IMR-90 (cell line): ENCODE measurements at regions not wholly inside any gene's neighbourhood (a gene's known extent, or its start where the extent isn't known, plus 50 kb on each side); places are given as distances from the start of the nearest gene placed in this dataset.

Source experiments
- ATAC-seq: fragments of 200-7000 bp; cut with Tn5 transposase; 2 replicates; pipeline ENCODE4 v1.9.1; 2020; ENCODE audit warnings: low read depth, mild to moderate bottlenecking, moderate library complexity
- BruUV-seq: library from RNA; stranded (reverse); fragments of 400-500 nt; replicated peaks from 2 replicates; lab custom pipeline; 2021; lab: Mats Ljungman, UMichigan
- CTCF ChIA-PET: fragments of 300-600 bp; formaldehyde crosslinking; extraction: SDS; loops from one replicate; lab custom pipeline; 2021; ENCODE audit warnings: antibody characterized with exemption; lab: Yijun Ruan, JAX
- POLR2A ChIA-PET: fragments of 300-600 bp; sonication (Branson Sonifier 250); formaldehyde crosslinking; loops from one replicate; lab custom pipeline; 2022; ENCODE audit warnings: antibody characterized with exemption; ENCODE audit not compliant: unreplicated experiment; lab: Charles Lee
- DNase-seq: peaks from one replicate; pipeline ENCODE4 v3.0.0; 2013
- H2AFZ ChIP-seq: replicated peaks from 2 replicates; pipeline ENCODE3; 2013; ENCODE audit warnings: low read length, mild to moderate bottlenecking; ENCODE audit not compliant: poor library complexity
- H2AK5ac ChIP-seq: 2 replicates; pipeline ENCODE4 v1.6.1; 2013; ENCODE audit warnings: low read depth, low read length, inconsistent platforms
- H2AK9ac ChIP-seq: replicated peaks from 2 replicates; pipeline ENCODE3; 2013; ENCODE audit warnings: mild to moderate bottlenecking, low read depth, low read length, moderate library complexity; ENCODE audit not compliant: poor library complexity
- H2BK120ac ChIP-seq: 2 replicates; pipeline ENCODE4 v1.6.1; 2013; ENCODE audit warnings: low read depth, low read length, inconsistent platforms
- H2BK15ac ChIP-seq: 3 replicates; pipeline ENCODE4 v1.6.1; 2013; ENCODE audit warnings: low read depth, low read length, inconsistent platforms
- H2BK20ac ChIP-seq: 2 replicates; pipeline ENCODE4 v1.6.1; 2013; ENCODE audit warnings: low read depth, mild to moderate bottlenecking, inconsistent platforms, low read length, moderate library complexity
- H2BK5ac ChIP-seq: 2 replicates; pipeline ENCODE4 v1.6.1; 2013; ENCODE audit warnings: mild to moderate bottlenecking, low read depth, low read length, inconsistent platforms; ENCODE audit not compliant: poor library complexity, severe bottlenecking
- H3K14ac ChIP-seq: replicated peaks from 2 replicates; pipeline ENCODE4 v1.6.1; 2013; ENCODE audit warnings: low read depth, low read length, inconsistent platforms
- H3K18ac ChIP-seq: 2 replicates; pipeline ENCODE4 v1.6.1; 2013; ENCODE audit warnings: low read depth, low read length, control low read depth
- H3K23ac ChIP-seq: 2 replicates; pipeline ENCODE4 v1.6.1; 2013; ENCODE audit warnings: low read depth, low read length, inconsistent platforms
- H3K27ac ChIP-seq: 2 replicates; pipeline ENCODE4 v1.5.1; 2013; ENCODE audit warnings: mild to moderate bottlenecking, control low read depth, low read length; ENCODE audit not compliant: insufficient read depth
- H3K27me3 ChIP-seq: 2 replicates; pipeline ENCODE4 v1.6.1; 2013; ENCODE audit warnings: low read length; ENCODE audit not compliant: control insufficient read depth, insufficient read depth
- H3K36me3 ChIP-seq: 2 replicates; pipeline ENCODE4 v1.6.1; 2013; ENCODE audit warnings: low read length, mixed read lengths; ENCODE audit not compliant: control insufficient read depth, insufficient read depth
- H3K4ac ChIP-seq: 2 replicates; pipeline ENCODE4 v1.6.1; 2013; ENCODE audit warnings: low read depth, low read length, inconsistent platforms
- H3K4me1 ChIP-seq: 2 replicates; pipeline ENCODE4 v1.6.1; 2013; ENCODE audit warnings: low read length, mixed read lengths; ENCODE audit not compliant: control insufficient read depth, insufficient read depth
- H3K4me2 ChIP-seq: 2 replicates; pipeline ENCODE4 v1.6.1; 2013; ENCODE audit warnings: low read depth, mild to moderate bottlenecking, control low read depth, low read length, moderate library complexity
- H3K4me3 ChIP-seq: 2 replicates; pipeline ENCODE4 v1.5.1; 2013; ENCODE audit warnings: low read depth, mild to moderate bottlenecking, control low read depth, low read length, moderate library complexity; ENCODE audit not compliant: insufficient read depth
- H3K56ac ChIP-seq: 2 replicates; pipeline ENCODE4 v1.6.1; 2013; ENCODE audit warnings: low read length, inconsistent platforms; ENCODE audit not compliant: insufficient read depth; ENCODE audit errors: extremely low read depth
- H3K79me1 ChIP-seq, 2 experiments: 2 replicates each; pipeline ENCODE4 v1.6.1; 2013; ENCODE audit warnings: low read length in 2 of 2, inconsistent platforms in 1 of 2, low read depth in 1 of 2
- H3K9ac ChIP-seq: 2 replicates; pipeline ENCODE4 v1.6.1; 2013; ENCODE audit warnings: low read depth, low read length, control low read depth
- H3K9me1 ChIP-seq: 2 replicates; pipeline ENCODE4 v1.6.1; 2013; ENCODE audit warnings: low read length, inconsistent platforms; ENCODE audit not compliant: insufficient read depth
- H3K9me3 ChIP-seq: 2 replicates; pipeline ENCODE4 v1.6.1; 2013; ENCODE audit warnings: low read length; ENCODE audit not compliant: control insufficient read depth, insufficient read depth
- H4K20me1 ChIP-seq: 2 replicates; pipeline ENCODE4 v1.6.1; 2013; ENCODE audit warnings: low read length, inconsistent platforms; ENCODE audit not compliant: insufficient read depth
- H4K5ac ChIP-seq: 2 replicates; pipeline ENCODE4 v1.6.1; 2013; ENCODE audit warnings: mild to moderate bottlenecking, low read depth, low read length, control low read depth
- H4K8ac ChIP-seq, 2 experiments: 2 replicates each; pipeline ENCODE4 v1.6.1; 2013; ENCODE audit warnings: low read depth in 2 of 2, low read length in 2 of 2, control low read depth in 1 of 2, inconsistent platforms in 1 of 2
- H4K91ac ChIP-seq: 2 replicates; pipeline ENCODE4 v1.6.1; 2013; ENCODE audit warnings: low read depth, low read length, inconsistent platforms; ENCODE audit not compliant: insufficient read depth
- BHLHE40 ChIP-seq: fragments of 150-350 bp; IDR thresholded peaks from 2 replicates; pipeline ENCODE4 v1.6.1; 2016; ENCODE audit warnings: mild to moderate bottlenecking, low read depth, low read length
- CEBPB ChIP-seq: IDR thresholded peaks from 2 replicates; pipeline ENCODE4 v1.6.1; 2012; ENCODE audit warnings: low read depth, low read length, improper control_type of control experiment
- CHD1 ChIP-seq: IDR thresholded peaks from 2 replicates; pipeline ENCODE4 v1.6.1; 2012; ENCODE audit warnings: low read depth, low read length, improper control_type of control experiment
- ELK1 ChIP-seq: fragments of 150-350 bp; IDR thresholded peaks from 2 replicates; pipeline ENCODE4 v1.6.1; 2016; ENCODE audit warnings: low read depth, mild to moderate bottlenecking, low read length, moderate library complexity, borderline replicate concordance
- FOS ChIP-seq: fragments of 150-350 bp; IDR thresholded peaks from 2 replicates; pipeline ENCODE4 v1.6.1; 2016; ENCODE audit warnings: low read depth, low read length
- MAFK ChIP-seq: IDR thresholded peaks from 2 replicates; pipeline ENCODE4 v1.6.1; 2012; ENCODE audit warnings: low read depth, low read length, improper control_type of control experiment
- MAZ ChIP-seq: IDR thresholded peaks from 2 replicates; pipeline ENCODE4 v1.6.1; 2012; ENCODE audit warnings: low read depth, mild to moderate bottlenecking, low read length, improper control_type of control experiment, moderate library complexity, borderline replicate concordance
- MXI1 ChIP-seq: IDR thresholded peaks from 2 replicates; pipeline ENCODE4 v1.6.1; 2012; ENCODE audit warnings: low read depth, mild to moderate bottlenecking, low read length, moderate library complexity, borderline replicate concordance
- NFE2L2 ChIP-seq: fragments of 150-350 bp; IDR thresholded peaks from 2 replicates; pipeline ENCODE4 v1.6.1; 2016; ENCODE audit warnings: low read depth, mild to moderate bottlenecking, low read length
- POLR2A ChIP-seq: IDR thresholded peaks from 2 replicates; pipeline ENCODE4 v1.6.1; 2012; ENCODE audit warnings: mild to moderate bottlenecking, low read depth, low read length
- RAD21 ChIP-seq: IDR thresholded peaks from 2 replicates; pipeline ENCODE4 v1.6.1; 2012; ENCODE audit warnings: low read length, improper control_type of control experiment
- RCOR1 ChIP-seq: IDR thresholded peaks from 2 replicates; pipeline ENCODE4 v1.6.1; 2012; ENCODE audit warnings: mild to moderate bottlenecking, low read length, improper control_type of control experiment; ENCODE audit not compliant: insufficient replicate concordance
- RFX5 ChIP-seq: IDR thresholded peaks from 2 replicates; pipeline ENCODE4 v1.8.0; 2012; ENCODE audit warnings: low read depth, mild to moderate bottlenecking, low read length, moderate library complexity
- SMC3 ChIP-seq: fragments of 150-350 bp; IDR thresholded peaks from 2 replicates; pipeline ENCODE4 v1.6.1; 2016; ENCODE audit warnings: low read depth, mild to moderate bottlenecking, antibody characterized with exemption, low read length, moderate library complexity
- WGBS, 2 experiments: methylation state at CpG; one replicate each; pipeline versions ENCODE4 v1.1.5 to v1.1.7; 2013; ENCODE audit warnings: missing lambda C conversion rate in 2 of 2; ENCODE audit not compliant: insufficient read length in 1 of 2; ENCODE audit errors: extremely low coverage in 2 of 2; 5-methylcytosine and 5-hydroxymethylcytosine counted together
- dilution Hi-C: fragments of 300-500 bp; cut with HindIII; formaldehyde crosslinking; loops from one replicate; pipeline ENCODE4 v1.14.3; 2018; ENCODE audit warnings: low sequenced_read_pairs; ENCODE audit not compliant: unreplicated experiment
- in situ Hi-C: fragments of 300-500 bp; cut with MboI; formaldehyde crosslinking; loops from 3 replicates; pipeline ENCODE4 v1.14.3; 2019; ENCODE audit warnings: low sequenced_read_pairs, inconsistent platforms, mixed read lengths
- intact Hi-C: fragments of 100-400 bp; cut with micrococcal nuclease; formaldehyde crosslinking; loops from 2 replicates; pipeline ENCODE4 v1.10.0; 2022
- TF ChIP-seq, protein P1 (sequence below): conservative IDR thresholded peaks from 2 replicates; pipeline ENCODE4 v1.5.1; 2012; ENCODE audit warnings: mild to moderate bottlenecking, low read depth, low read length, improper control_type of control experiment
- TF ChIP-seq, protein P2 (sequence below): fragments of 150-350 bp; IDR thresholded peaks from 2 replicates; pipeline ENCODE4 v1.6.1; 2017; ENCODE audit warnings: mild to moderate bottlenecking, antibody characterized with exemption, low read length, low read depth

- H4K8ac ChIP-seq, result no peak overlapping the region
- dilution Hi-C loops, result no loop called here
- no peaks in the 10 kb centered on the region for H3K9me3 ChIP-seq
- no peak overlapping the region for H3K4me3 ChIP-seq
- H3K18ac ChIP-seq, result no peak overlapping the region
- no peak overlapping the region for H3K14ac ChIP-seq
- H3K9ac ChIP-seq, result no peak overlapping the region
- POLR2A ChIA-PET, result no interaction called here
- no peak overlapping the region for H3K23ac ChIP-seq
- H3K4ac ChIP-seq, result no peak overlapping the region
- H3K4me2 ChIP-seq, result no peak overlapping the region
- in situ Hi-C loops, result no loop called here
- H3K56ac ChIP-seq, result no peak overlapping the region
- H2BK5ac ChIP-seq, result no peak overlapping the region
- H4K20me1 ChIP-seq, result no peaks in the 10 kb centered on the region
- H3K27me3 ChIP-seq, result no peaks in the 10 kb centered on the region
- TF ChIP-seq CEBPB (no peak), RAD21 (no peak), NFE2L2 (no peak), MAFK (no peak), POLR2A (no peak), RFX5 (no peak), BHLHE40 (no peak), FOS (no peak), SMC3 (no peak), RCOR1 (no peak), MAZ (no peak), CHD1 (no peak), ELK1 (no peak), MXI1 (no peak)
- TF ChIP-seq, protein P1, sequence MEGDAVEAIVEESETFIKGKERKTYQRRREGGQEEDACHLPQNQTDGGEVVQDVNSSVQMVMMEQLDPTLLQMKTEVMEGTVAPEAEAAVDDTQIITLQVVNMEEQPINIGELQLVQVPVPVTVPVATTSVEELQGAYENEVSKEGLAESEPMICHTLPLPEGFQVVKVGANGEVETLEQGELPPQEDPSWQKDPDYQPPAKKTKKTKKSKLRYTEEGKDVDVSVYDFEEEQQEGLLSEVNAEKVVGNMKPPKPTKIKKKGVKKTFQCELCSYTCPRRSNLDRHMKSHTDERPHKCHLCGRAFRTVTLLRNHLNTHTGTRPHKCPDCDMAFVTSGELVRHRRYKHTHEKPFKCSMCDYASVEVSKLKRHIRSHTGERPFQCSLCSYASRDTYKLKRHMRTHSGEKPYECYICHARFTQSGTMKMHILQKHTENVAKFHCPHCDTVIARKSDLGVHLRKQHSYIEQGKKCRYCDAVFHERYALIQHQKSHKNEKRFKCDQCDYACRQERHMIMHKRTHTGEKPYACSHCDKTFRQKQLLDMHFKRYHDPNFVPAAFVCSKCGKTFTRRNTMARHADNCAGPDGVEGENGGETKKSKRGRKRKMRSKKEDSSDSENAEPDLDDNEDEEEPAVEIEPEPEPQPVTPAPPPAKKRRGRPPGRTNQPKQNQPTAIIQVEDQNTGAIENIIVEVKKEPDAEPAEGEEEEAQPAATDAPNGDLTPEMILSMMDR, result no peak
- TF ChIP-seq, protein P2, sequence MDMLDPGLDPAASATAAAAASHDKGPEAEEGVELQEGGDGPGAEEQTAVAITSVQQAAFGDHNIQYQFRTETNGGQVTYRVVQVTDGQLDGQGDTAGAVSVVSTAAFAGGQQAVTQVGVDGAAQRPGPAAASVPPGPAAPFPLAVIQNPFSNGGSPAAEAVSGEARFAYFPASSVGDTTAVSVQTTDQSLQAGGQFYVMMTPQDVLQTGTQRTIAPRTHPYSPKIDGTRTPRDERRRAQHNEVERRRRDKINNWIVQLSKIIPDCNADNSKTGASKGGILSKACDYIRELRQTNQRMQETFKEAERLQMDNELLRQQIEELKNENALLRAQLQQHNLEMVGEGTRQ, result no peak
- H2AK9ac ChIP-seq, result no peak overlapping the region
- H2AK5ac ChIP-seq, result no peak overlapping the region
- intact Hi-C loops, result no loop called here
- H2AFZ ChIP-seq, result no peak overlapping the region
- no peaks in the 10 kb centered on the region for H3K79me1 ChIP-seq
- BruUV-seq, result no TSS peak
- no peaks in the 10 kb centered on the region for H3K4me1 ChIP-seq
- no peaks in the 10 kb centered on the region for H3K9me1 ChIP-seq
- H4K5ac ChIP-seq, result no peak overlapping the region
- ATAC-seq (no peak), DNase-seq (peak; percentile 3)
- H3K27ac ChIP-seq, result no peak overlapping the region
- H2BK20ac ChIP-seq, result no peak overlapping the region
- WGBS, 2 experiments, result no CpG with 5 or more reads among the region's 3 CpGs
- CTCF ChIA-PET, result no interaction called here
- no peak overlapping the region for H2BK120ac ChIP-seq
- H2BK15ac ChIP-seq, result no peak overlapping the region
- no peak overlapping the region for H4K91ac ChIP-seq
- H3K36me3 ChIP-seq, result no peaks in the 10 kb centered on the region
These were observed 518.3 kb upstream of the ZNF337 start for GRCh38 chr20:26214991-26215390.
